ENCODE measurements at regions not wholly inside any gene's neighbourhood (a gene's known extent, or its start where the extent isn't known, plus 50 kb on each side); places are given as distances from the start of the nearest gene placed in this dataset.

DNA sequence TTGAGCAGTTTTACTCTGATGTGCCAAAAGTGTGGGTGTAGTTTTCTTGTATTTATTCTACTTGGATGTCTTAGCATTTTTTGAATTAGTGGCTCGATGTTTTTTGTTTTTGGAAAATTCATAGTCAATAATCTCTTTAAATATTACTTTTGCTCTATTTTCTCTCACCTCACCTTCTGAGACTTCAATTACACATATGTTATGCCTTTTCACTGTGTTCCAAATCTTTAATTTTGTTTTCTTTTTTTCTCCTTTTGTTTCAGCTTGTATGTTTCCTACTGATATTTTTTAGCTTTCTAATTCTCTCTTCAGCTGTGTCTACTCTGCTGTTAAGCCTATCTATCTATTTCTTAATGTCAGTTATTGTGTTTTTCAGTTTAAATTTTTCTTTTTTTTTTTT, 69.5 kb downstream of the ZNF503 start:
- TF ChIP-seq, protein P1, sequence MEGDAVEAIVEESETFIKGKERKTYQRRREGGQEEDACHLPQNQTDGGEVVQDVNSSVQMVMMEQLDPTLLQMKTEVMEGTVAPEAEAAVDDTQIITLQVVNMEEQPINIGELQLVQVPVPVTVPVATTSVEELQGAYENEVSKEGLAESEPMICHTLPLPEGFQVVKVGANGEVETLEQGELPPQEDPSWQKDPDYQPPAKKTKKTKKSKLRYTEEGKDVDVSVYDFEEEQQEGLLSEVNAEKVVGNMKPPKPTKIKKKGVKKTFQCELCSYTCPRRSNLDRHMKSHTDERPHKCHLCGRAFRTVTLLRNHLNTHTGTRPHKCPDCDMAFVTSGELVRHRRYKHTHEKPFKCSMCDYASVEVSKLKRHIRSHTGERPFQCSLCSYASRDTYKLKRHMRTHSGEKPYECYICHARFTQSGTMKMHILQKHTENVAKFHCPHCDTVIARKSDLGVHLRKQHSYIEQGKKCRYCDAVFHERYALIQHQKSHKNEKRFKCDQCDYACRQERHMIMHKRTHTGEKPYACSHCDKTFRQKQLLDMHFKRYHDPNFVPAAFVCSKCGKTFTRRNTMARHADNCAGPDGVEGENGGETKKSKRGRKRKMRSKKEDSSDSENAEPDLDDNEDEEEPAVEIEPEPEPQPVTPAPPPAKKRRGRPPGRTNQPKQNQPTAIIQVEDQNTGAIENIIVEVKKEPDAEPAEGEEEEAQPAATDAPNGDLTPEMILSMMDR (IDR thresholded peaks at IDR 0.05; ENCODE audit: low read depth, low read length) = no peak
- TF ChIP-seq POLR2A (IDR thresholded peaks at IDR 0.05; ENCODE audit: extremely low read depth, insufficient read length) = no peak
- TF ChIP-seq MYC (IDR thresholded peaks at IDR 0.05; ENCODE audit: low read depth, low read length) = no peak

Data from NB4 (cell line).